HG03045 (cell line): ENCODE measurements at regions not wholly inside any gene's neighbourhood (a gene's known extent, or its start where the extent isn't known, plus 50 kb on each side); places are given as distances from the start of the nearest gene placed in this dataset.
"Not testable (repeated sequence)": the region's sequence is repeated elsewhere in the genome, so short reads cannot be mapped to it uniquely, and the experiment has no call there.

Source experiments
- ATAC-seq: cut with Tn5 transposase; IDR thresholded peaks from one replicate; pipeline ENCODE4 v1.9.1; 2021; ENCODE audit warnings: mild to moderate bottlenecking, moderate library complexity; ENCODE audit not compliant: unreplicated experiment

DNA sequence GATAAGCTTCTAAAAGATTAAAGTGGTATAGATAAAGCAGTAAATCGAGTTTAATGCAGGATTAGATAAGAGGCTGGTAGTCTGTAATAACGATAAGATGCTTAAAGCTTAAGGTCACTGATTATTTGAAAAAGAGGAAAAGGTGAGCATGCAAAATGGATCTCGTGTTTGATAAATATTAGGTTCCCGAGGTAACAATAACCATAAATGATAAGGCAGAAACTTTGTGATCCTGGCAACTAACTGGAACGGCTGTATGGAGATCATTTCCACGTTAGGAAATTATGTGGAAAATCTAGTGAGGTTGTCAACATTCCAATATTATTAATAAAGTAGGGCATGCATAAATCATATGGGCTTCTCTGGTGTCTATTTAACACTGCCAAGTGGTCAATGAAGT, 255.5 kb downstream of the EFCAB11 start:
- no peak for ATAC-seq

DNA sequence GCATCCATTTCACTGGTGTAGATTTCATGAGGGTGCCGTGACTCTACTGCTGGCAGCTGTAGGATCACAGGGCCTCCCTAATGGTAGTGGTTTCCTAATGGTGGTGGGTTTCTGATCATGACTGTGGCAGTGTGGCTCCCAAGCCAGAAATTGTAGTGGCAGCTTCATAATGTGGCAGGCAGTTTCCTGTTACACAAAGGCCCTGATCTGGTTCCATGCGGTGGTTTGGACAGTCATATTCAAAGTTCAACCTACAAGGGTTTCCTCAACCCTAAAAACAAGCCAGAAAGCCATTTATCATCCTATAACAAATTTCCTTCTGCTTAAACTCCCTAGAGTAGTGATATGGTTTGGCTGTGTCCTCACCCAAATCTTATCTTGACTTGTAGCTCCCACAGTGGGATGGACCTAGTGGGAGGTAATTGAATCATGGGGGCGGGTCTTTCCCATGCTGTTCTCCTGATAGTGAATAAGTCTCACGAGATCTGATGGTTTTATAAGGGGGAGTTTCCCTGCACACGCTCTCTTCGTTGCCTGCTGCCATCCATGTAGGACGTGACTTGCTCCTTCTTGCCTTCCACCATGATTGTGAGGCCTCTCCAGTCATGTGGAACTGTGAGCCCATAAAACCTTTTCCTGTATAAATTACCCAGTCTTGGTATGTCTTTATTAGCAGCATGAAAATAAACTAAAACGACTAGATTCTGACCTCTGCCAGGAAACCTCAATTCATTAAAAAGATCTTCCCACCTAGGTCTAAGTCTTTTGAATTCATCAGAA, 257.1 kb downstream of the EFCAB11 start:
- ATAC-seq = no peak

DNA sequence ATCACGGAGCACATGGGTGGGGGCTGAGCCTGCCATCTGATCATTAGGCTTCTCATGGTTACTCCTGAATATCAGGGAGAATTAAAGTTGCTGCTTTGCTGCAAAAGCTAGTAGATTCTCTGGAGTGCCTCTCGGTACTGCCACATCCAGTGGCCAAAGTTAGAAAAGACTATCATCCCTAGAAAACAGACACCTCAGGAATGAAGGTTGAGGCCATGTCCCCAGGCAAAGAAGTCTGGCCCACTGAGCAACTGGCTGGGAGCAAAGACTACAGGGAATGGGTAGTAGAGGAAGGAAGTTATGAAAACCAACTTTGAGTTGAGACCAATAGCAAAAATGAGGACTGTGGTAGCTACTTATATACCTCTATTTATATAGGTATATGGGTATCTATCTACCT, 258.7 kb downstream of the EFCAB11 start:
- no peak for ATAC-seq

- ATAC-seq = no peak
Observed at GRCh38 chr14:89690139-89690538, 264.4 kb downstream of the EFCAB11 start.

- not testable (repeated sequence) for ATAC-seq
Observed at GRCh38 chr14:89689711-89690110, 264.8 kb downstream of the EFCAB11 start.

DNA sequence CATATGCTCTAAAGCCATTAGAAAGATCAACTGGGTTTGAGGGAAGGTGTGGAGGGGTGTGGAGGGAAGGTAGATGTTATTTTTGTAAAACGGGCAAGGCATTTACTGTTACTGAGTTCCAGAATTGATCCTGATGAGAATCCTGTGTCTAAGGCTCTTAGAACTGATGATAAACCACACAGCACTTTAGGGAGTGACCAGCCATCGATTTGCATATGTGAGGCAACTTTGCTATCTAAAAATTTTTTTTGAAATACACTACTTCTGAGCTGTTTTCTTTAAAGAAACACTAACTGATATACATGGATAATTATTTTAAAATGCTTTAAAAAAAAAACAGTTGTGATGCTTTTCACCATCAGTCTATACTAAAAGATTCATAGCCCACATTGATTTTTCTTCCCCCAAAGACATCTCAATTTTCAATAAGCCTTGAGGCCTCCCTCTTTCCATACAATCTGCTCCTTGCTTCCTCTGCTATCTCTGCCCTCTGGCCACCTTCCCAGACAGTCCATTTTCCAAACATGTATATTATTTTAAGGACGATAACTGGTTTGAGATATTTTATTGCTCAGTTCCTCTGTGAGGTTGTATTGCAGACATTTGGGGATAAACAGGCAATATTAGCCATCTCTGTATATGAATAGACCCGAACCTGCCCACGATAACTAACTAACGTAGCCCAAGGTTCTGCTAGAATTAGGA, 265.9 kb downstream of the EFCAB11 start:
- ATAC-seq = no peak

GRCh38 chr14:89687129-89687528, 267.4 kb downstream of the EFCAB11 start:
- ATAC-seq = not testable (repeated sequence)

DNA sequence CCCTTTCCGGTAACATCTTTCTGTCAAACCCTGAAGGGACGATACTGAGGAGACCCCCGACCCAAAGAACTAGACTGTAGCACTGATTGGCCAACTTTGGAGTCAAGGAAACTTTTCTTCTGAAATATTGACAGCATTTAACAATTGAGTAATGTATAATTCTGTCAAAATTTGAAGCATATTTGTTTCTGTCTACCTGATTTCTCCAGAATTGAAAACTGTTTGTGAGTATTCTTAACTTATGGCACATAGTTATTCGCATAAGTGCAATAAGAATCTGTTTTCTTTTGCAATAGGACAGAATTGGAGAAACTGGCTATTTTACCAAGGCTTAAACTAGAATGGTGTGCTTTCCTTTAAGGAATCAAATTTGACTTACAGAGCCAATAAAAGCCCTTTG, 267.1 kb upstream of the FOXN3 start:
- ATAC-seq = no peak

DNA sequence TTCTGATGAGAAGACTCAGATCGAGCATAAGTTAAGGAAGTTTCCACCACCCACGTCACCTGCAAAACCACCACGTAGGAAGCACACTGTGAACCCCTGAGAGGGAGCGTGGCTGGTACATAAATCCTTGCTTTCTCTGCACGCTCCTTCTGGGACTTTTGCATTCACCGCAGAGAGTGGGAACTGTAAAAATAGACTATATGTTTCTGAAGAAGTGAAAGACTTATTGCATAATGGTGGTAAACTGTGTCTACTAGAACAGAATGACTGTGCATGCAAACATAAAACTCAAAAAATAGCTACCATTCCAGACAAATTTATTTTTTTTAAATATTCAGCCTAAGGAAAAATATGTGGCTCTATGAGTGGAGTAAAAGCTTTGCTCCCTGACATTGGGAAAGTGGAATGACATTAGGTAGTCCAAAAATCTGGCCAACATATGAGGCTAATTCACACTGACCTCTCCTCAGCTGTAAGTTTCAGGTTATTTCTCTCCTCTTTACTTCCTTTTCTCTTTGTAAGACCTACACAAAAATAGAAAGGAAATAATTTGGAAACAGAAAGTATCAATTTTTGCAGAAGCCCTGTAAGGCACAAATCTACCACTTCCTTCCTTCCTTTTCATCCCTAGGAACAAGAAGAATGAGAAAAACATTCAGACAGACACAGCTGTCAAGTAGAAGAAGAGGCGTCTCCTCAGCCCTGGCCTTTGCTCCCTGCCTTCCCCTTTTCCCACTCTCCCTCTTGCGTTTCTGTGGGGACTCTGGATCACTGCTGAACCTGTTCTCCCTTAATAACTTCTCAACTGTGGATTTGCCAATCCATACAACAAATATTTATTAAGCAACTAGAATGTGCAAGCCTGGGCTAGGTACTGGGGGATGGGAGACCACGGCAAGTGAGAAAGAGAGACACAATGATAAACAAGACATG, 264.3 kb upstream of the FOXN3 start:
- ATAC-seq = peak; percentile 91

DNA sequence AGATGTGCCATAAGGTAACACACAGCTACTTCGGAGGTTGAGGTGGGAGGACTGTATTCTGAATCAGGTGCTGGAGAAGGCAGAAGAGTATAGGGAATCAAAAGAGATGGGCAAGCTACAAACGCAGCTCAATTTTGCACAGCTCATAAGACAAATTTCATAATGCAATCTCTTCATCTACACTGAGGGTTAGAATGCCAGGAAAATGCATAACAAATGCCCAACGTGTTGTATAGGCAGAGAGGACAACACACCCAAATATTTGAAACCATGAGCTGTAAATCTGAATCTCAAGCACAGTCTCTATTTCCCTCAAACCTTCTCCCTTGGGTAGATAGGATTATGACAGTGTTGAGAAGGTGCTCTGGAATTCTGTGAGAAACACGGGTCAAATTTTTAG, 263.1 kb upstream of the FOXN3 start:
- ATAC-seq = no peak

DNA sequence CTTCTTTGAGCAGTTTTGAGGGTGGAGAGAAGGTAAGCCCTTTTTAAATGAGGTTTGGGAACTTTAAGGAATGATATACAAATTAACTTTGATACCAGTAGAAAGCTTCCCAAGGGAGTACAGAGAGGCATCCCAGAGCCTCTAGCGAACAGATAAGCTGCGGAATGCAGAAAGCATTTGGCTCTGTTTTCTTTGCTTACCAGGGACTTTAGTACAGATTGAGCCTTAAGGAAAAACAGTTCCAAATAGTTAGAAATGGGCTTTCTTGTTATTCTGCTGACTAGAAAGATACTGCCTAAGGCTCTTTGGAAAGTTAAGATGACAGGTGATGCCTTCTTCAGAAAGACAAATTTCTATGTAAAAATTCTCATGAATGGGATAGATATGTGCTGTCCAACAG, 261.7 kb upstream of the FOXN3 start:
- no peak for ATAC-seq

DNA sequence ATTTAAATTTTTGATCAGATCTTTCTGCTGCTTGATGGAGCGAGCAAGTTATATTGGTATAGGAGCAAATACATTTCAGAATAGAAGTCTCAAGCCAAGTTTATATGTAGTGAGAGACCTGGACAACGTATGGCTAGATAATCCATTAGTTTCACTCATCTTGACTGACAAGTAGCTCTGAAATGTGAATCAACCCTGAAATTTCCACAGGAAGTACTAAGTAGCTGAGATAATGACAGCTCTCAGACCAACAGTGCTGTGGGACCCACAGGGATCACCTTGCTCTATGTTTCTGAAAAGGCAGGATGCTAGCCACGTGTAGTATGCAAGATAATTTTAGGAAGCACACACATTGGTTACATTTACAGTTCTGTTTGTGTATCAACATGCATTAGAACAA, 258.6 kb upstream of the FOXN3 start:
- ATAC-seq = no peak

GRCh38 chr14:89674936-89675335, 257.9 kb upstream of the FOXN3 start:
- ATAC-seq = no peak

DNA sequence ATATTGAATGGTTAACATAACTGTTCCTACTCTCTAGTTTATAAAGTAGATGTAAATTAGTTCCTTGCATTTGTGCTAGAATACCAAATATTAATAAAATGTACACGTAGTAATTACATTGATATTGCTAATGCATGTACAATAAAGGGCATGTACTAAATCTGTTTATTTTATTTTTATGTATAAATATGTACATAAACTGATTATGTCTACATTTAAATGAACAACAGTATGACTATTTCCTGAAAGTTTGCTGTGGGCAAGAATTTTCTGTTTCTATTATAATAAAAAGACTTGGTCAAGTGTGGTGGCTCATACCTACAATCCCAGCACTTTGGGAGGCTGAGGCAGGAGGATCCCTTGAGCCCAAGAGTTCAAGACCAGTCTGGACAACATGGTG, 257.2 kb upstream of the FOXN3 start:
- no peak for ATAC-seq

- ATAC-seq = no peak
Observed at GRCh38 chr14:89673512-89674225, 256.6 kb upstream of the FOXN3 start.

- no peak for ATAC-seq
Observed at GRCh38 chr14:89672636-89673511, 255.8 kb upstream of the FOXN3 start.

- no peak for ATAC-seq
Observed at GRCh38 chr14:89669193-89669592, 252.2 kb upstream of the FOXN3 start.

DNA sequence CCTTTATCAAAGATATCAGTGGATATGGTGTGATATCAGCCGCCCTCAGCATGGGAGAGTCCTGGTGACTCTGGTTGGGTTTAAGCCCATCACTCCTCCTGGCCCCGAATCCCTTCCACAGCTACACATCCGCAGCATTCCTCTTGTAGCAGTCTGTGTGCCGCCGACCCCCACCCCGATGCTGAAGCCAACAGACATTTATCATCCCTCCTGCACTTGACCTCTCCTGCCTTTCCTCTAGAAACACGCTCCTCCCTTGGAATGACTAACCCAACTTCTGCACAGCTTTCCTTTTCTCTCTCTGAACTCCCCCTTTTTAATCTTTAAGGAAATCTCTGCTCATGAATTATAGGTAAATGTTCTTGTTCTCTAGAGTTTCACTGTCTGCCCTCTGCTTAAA, 250.9 kb upstream of the FOXN3 start:
- no peak for ATAC-seq

DNA sequence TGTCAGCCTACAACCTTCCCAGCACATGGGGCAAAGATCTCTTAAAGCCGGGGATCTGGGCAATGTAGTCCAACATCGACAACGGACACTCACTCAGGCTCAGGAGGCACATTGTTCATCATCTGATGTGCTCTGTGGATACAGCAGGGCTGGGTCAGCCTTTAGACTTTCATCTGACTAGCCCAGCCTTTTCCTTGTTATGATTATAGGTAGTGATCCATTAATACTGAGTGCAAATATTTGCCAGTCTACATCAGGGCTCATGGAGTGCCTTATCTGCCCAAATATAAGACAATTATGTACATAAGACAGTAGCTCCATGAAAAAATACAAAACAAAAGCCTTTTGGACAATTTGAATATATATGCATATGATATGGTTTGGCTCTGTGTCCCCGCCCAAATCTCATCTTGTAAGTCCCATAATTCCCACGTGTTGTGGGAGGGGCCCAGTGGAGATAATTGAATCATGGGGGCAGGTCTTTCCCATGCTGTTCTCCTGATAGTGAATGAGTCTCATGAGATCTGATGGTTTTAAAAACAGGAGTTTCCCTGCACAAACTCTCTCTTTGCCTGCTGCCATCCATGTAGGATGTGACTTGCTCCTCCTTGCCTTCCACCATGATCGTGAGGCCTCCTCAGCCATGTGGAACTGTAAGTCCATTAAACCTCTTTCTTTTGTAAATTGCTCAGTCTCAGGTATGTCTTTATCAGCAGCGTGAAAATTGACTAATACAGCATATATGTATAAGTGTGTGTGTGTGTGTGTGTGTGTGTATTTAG, 248.5 kb upstream of the FOXN3 start:
- not testable (repeated sequence) for ATAC-seq
